ENCODE measurements at regions not wholly inside any gene's neighbourhood (a gene's known extent, or its start where the extent isn't known, plus 50 kb on each side); places are given as distances from the start of the nearest gene placed in this dataset.

- DNase-seq: no peak
Measured at GRCh38 chr10:47169581-47169980, 130.4 kb upstream of the GDF10 start.

GRCh38 chr10:47173929-47174442 lies 126.0 kb upstream of the GDF10 start:
- no peak for DNase-seq

- no peak for DNase-seq
Measured at GRCh38 chr10:47175181-47176123, 124.5 kb upstream of the GDF10 start.

- DNase-seq: no peak
Measured at GRCh38 chr10:47176206-47176902, 123.6 kb upstream of the GDF10 start.

GRCh38 chr10:47176903-47177868 lies 122.8 kb upstream of the GDF10 start:
- DNase-seq: no peak

GRCh38 chr10:47178537-47179290 lies 121.3 kb upstream of the GDF10 start:
- no peak for DNase-seq

- DNase-seq: no peak
Measured at GRCh38 chr10:47179291-47179647, 120.7 kb upstream of the GDF10 start.

GRCh38 chr10:47181052-47181849 lies 118.7 kb upstream of the GDF10 start:
- DNase-seq: no peak

- no peak for DNase-seq
Measured at GRCh38 chr10:47182934-47183703, 116.9 kb upstream of the GDF10 start.

GRCh38 chr10:47183704-47184041 lies 116.3 kb upstream of the GDF10 start:
- no peak for DNase-seq

GRCh38 chr10:47184273-47184672 lies 115.7 kb upstream of the GDF10 start:
- no peak for DNase-seq

- DNase-seq: no peak
Measured at GRCh38 chr10:47184724-47185330, 115.2 kb upstream of the GDF10 start.

- no peak for DNase-seq
Measured at GRCh38 chr10:47186941-47187340, 113.1 kb upstream of the GDF10 start.

- DNase-seq: no peak
Measured at GRCh38 chr10:47187592-47187991, 112.4 kb upstream of the GDF10 start.

- DNase-seq: no peak
Measured at GRCh38 chr10:47188156-47188555, 111.8 kb upstream of the GDF10 start.

GRCh38 chr10:47189802-47190201 lies 110.2 kb upstream of the GDF10 start:
- DNase-seq: no peak

GRCh38 chr10:47190301-47190700 lies 109.7 kb upstream of the GDF10 start:
- no peak for DNase-seq

- DNase-seq: no peak
Measured at GRCh38 chr10:47190802-47191450, 109.1 kb upstream of the GDF10 start.

- no peak for DNase-seq
Measured at GRCh38 chr10:47192273-47192672, 107.7 kb upstream of the GDF10 start.

- DNase-seq: no peak
Measured at GRCh38 chr10:47193666-47194065, 106.3 kb upstream of the GDF10 start.
